ENCODE measurements at regions not wholly inside any gene's neighbourhood (a gene's known extent, or its start where the extent isn't known, plus 50 kb on each side); places are given as distances from the start of the nearest gene placed in this dataset.

- TF ChIP-seq CTCF (IDR thresholded peaks at IDR 0.05; ENCODE audit: low read depth, low read length, poor library complexity, severe bottlenecking) = no peak
- TF ChIP-seq EZH2phosphoT487 (IDR thresholded peaks at IDR 0.05; ENCODE audit: borderline replicate concordance, low read length) = no peak
Observed at GRCh38 chr11:42205518-42205917, 746.1 kb upstream of the LRRC4C start.

Measured in DOHH2 (cell line).